K562 (cell line): ENCODE measurements at regions not wholly inside any gene's neighbourhood (a gene's known extent, or its start where the extent isn't known, plus 50 kb on each side); places are given as distances from the start of the nearest gene placed in this dataset.

Experiments
- CBX2 ChIP-seq: fragments of 200-600 bp; sonication (generic); IDR thresholded peaks from one replicate; pipeline ENCODE4 v1.6.1; 2012; ENCODE audit warnings: mild to moderate bottlenecking, low read length, inconsistent platforms; ENCODE audit not compliant: insufficient read depth, poor library complexity, severe bottlenecking
- TBP ChIP-seq: optimal IDR thresholded peaks from 2 replicates; pipeline ENCODE3; 2011; ENCODE audit warnings: low read depth, low read length, improper control_type of control experiment
- ZNF431 ChIP-seq: sonication (generic); formaldehyde crosslinking; IDR thresholded peaks from 2 replicates; pipeline ENCODE4 v1.8.0; 2022; ENCODE audit warnings: mild to moderate bottlenecking, missing genetic modification reagents
- ZNF445 ChIP-seq: fragments of 250-450 bp; sonication (Bioruptor Pico); IDR thresholded peaks from 2 replicates; pipeline ENCODE4 v1.4.0; 2020; ENCODE audit warnings: low read depth, mild to moderate bottlenecking, moderate library complexity
- ZZZ3 ChIP-seq: fragments of 450-650 bp; IDR thresholded peaks from 2 replicates; pipeline ENCODE4 v1.6.1; 2016; ENCODE audit warnings: antibody characterized with exemption, mild to moderate bottlenecking, moderate library complexity
- TF ChIP-seq, protein P1 (sequence below): fragments of 450-650 bp; IDR thresholded peaks from 2 replicates; pipeline ENCODE4 v1.6.1; 2016; ENCODE audit warnings: borderline replicate concordance
- TF ChIP-seq, protein P2 (sequence below): fragments of 200-800 bp; sonication (Bioruptor generic); IDR thresholded peaks from 2 replicates; pipeline ENCODE4 v1.6.1; 2016; ENCODE audit warnings: missing genetic modification characterization, missing compliant biosample characterization
- TF ChIP-seq, protein P3 (sequence below): fragments of 450-650 bp; formaldehyde crosslinking; IDR thresholded peaks from 2 replicates; pipeline ENCODE4 v1.4.0; 2020; ENCODE audit warnings: mild to moderate bottlenecking, moderate library complexity
- TF ChIP-seq, protein P4 (sequence below), 3 experiments: IDR thresholded peaks in 2 of 3; conservative IDR thresholded peaks in 1 of 3; 2 replicates each; pipeline ENCODE4 v1.5.1; 2011 to 2012; ENCODE audit warnings: low read length in 3 of 3, mild to moderate bottlenecking in 3 of 3, control low read depth in 2 of 3, improper control_type of control experiment in 1 of 3, inconsistent platforms in 1 of 3, low read depth in 1 of 3, mixed read lengths in 1 of 3, moderate library complexity in 1 of 3; ENCODE audit not compliant: insufficient read depth in 2 of 3

DNA sequence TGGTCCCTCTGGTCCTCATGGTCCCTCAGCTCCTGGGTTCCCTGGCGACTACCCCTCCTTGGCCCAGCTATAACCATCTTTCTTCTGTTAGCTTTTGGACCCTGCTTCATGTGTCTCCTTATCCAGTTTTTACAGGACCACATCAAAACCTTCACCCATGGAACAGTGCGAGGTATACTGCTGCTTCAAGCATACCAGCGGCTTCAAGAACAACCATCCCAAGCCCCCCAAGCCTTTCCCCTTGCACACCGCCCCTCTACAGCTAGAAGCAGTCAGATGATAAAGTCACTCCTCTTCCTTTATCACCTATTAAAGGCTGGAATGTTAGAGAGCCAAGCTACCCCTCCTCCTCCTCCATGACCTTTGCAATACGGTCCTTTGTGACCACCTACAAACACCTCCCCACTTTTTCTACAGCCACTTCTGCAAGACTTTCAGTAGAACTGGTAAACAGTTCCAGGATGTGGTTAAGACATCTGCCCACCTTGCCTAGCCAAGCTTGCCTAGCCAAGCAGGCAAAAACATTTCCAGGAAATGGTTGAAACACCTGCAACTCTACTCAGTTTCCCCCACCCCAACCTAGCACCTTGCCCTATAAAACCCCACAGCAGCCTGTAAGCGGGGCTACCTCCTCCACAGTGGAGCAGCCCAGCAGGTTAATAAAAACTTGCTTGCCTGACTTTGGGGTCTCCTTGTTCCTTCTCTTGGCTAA lies 125.7 kb downstream of the ZC4H2 start (continued):
- TF ChIP-seq, protein P1, sequence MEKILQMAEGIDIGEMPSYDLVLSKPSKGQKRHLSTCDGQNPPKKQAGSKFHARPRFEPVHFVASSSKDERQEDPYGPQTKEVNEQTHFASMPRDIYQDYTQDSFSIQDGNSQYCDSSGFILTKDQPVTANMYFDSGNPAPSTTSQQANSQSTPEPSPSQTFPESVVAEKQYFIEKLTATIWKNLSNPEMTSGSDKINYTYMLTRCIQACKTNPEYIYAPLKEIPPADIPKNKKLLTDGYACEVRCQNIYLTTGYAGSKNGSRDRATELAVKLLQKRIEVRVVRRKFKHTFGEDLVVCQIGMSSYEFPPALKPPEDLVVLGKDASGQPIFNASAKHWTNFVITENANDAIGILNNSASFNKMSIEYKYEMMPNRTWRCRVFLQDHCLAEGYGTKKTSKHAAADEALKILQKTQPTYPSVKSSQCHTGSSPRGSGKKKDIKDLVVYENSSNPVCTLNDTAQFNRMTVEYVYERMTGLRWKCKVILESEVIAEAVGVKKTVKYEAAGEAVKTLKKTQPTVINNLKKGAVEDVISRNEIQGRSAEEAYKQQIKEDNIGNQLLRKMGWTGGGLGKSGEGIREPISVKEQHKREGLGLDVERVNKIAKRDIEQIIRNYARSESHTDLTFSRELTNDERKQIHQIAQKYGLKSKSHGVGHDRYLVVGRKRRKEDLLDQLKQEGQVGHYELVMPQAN: no peak
- TF ChIP-seq ZNF445 (CRISPR knock-in tag) (no peak), ZZZ3 (no peak), TBP (no peak), ZNF431 (CRISPR knock-in tag) (no peak), CBX2 (no peak)
- TF ChIP-seq, protein P2, sequence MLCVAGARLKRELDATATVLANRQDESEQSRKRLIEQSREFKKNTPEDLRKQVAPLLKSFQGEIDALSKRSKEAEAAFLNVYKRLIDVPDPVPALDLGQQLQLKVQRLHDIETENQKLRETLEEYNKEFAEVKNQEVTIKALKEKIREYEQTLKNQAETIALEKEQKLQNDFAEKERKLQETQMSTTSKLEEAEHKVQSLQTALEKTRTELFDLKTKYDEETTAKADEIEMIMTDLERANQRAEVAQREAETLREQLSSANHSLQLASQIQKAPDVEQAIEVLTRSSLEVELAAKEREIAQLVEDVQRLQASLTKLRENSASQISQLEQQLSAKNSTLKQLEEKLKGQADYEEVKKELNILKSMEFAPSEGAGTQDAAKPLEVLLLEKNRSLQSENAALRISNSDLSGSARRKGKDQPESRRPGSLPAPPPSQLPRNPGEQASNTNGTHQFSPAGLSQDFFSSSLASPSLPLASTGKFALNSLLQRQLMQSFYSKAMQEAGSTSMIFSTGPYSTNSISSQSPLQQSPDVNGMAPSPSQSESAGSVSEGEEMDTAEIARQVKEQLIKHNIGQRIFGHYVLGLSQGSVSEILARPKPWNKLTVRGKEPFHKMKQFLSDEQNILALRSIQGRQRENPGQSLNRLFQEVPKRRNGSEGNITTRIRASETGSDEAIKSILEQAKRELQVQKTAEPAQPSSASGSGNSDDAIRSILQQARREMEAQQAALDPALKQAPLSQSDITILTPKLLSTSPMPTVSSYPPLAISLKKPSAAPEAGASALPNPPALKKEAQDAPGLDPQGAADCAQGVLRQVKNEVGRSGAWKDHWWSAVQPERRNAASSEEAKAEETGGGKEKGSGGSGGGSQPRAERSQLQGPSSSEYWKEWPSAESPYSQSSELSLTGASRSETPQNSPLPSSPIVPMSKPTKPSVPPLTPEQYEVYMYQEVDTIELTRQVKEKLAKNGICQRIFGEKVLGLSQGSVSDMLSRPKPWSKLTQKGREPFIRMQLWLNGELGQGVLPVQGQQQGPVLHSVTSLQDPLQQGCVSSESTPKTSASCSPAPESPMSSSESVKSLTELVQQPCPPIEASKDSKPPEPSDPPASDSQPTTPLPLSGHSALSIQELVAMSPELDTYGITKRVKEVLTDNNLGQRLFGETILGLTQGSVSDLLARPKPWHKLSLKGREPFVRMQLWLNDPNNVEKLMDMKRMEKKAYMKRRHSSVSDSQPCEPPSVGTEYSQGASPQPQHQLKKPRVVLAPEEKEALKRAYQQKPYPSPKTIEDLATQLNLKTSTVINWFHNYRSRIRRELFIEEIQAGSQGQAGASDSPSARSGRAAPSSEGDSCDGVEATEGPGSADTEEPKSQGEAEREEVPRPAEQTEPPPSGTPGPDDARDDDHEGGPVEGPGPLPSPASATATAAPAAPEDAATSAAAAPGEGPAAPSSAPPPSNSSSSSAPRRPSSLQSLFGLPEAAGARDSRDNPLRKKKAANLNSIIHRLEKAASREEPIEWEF (CRISPR knock-in tag): no peak
- TF ChIP-seq, protein P3, sequence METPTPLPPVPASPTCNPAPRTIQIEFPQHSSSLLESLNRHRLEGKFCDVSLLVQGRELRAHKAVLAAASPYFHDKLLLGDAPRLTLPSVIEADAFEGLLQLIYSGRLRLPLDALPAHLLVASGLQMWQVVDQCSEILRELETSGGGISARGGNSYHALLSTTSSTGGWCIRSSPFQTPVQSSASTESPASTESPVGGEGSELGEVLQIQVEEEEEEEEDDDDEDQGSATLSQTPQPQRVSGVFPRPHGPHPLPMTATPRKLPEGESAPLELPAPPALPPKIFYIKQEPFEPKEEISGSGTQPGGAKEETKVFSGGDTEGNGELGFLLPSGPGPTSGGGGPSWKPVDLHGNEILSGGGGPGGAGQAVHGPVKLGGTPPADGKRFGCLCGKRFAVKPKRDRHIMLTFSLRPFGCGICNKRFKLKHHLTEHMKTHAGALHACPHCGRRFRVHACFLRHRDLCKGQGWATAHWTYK (CRISPR knock-in tag): no peak
- TF ChIP-seq, protein P4, sequence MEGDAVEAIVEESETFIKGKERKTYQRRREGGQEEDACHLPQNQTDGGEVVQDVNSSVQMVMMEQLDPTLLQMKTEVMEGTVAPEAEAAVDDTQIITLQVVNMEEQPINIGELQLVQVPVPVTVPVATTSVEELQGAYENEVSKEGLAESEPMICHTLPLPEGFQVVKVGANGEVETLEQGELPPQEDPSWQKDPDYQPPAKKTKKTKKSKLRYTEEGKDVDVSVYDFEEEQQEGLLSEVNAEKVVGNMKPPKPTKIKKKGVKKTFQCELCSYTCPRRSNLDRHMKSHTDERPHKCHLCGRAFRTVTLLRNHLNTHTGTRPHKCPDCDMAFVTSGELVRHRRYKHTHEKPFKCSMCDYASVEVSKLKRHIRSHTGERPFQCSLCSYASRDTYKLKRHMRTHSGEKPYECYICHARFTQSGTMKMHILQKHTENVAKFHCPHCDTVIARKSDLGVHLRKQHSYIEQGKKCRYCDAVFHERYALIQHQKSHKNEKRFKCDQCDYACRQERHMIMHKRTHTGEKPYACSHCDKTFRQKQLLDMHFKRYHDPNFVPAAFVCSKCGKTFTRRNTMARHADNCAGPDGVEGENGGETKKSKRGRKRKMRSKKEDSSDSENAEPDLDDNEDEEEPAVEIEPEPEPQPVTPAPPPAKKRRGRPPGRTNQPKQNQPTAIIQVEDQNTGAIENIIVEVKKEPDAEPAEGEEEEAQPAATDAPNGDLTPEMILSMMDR (IDR thresholded peaks at IDR 0.05 in 2 of 3, conservative IDR thresholded peaks at IDR 0.05 in 1 of 3; ENCODE audit: insufficient read depth in 2 of 3, low read depth in 1 of 3, low read length in 3 of 3): no peak
